ENCODE measurements at regions not wholly inside any gene's neighbourhood (a gene's known extent, or its start where the extent isn't known, plus 50 kb on each side); places are given as distances from the start of the nearest gene placed in this dataset.

GRCh38 chr6:80535914-80536565, 429.6 kb downstream of the BCKDHB start:
- TF ChIP-seq CTCF (IDR thresholded peaks at IDR 0.05), result no peak
- no peaks in the 10 kb centered on the region for H3K36me3 Mint-ChIP-seq
- no peaks in the 10 kb centered on the region for H3K9me3 ChIP-seq (replicated peaks in 1 of 2; ENCODE audit: control insufficient read depth in 1 of 2, insufficient read depth in 1 of 2, low read length in 2 of 2)

GRCh38 chr6:80531681-80532619, 425.5 kb downstream of the BCKDHB start:
- H3K9ac ChIP-seq (ENCODE audit: insufficient read depth, low read length, poor library complexity, severe bottlenecking), result no peak overlapping the region
- Mint-ChIP-seq H3K27ac (no peak overlapping the region), H3K27me3 (ENCODE audit: low read depth in 3 of 3) (no peaks in the 10 kb centered on the region), H3K36me3 (no peaks in the 10 kb centered on the region), H3K9me3 (peaks cover 0 to 3% (median under 1%) of the 10 kb centered on the region in 7 donors), H3K4me1 (no peaks in the 10 kb centered on the region), H3K4me3 (no peak overlapping the region)
- no peaks in the 10 kb centered on the region for H3K36me3 ChIP-seq (replicated peaks in 1 of 2; ENCODE audit: control insufficient read depth in 1 of 2, insufficient read depth in 2 of 2, low read length in 2 of 2)
- no peaks in the 10 kb centered on the region for H4K20me1 ChIP-seq (ENCODE audit: insufficient read depth, low read length)
- H3K27ac ChIP-seq (ENCODE audit: low read depth in 1 of 2, low read length in 2 of 2), result no peak overlapping the region
- H3K4me2 ChIP-seq (replicated peaks; ENCODE audit: extremely low read depth, low read length, poor library complexity, severe bottlenecking), result no peak overlapping the region
- TF ChIP-seq CTCF (IDR thresholded peaks at IDR 0.05), result no peak
- DNase-seq, result no peak
- H3K4me3 ChIP-seq (replicated peaks in 1 of 3; ENCODE audit: low read depth in 2 of 3, low read length in 3 of 3), result no peak overlapping the region
- intact Hi-C loops (cut with micrococcal nuclease), result no loop called here
- WGBS (ENCODE audit: insufficient coverage), result no CpG with 5 or more reads among the region's 4 CpGs
- H3K9me3 ChIP-seq (replicated peaks in 1 of 2; ENCODE audit: control insufficient read depth in 1 of 2, insufficient read depth in 1 of 2, low read length in 2 of 2), result no peaks in the 10 kb centered on the region
- H2AFZ ChIP-seq (ENCODE audit: insufficient read depth, low read depth, low read length, poor library complexity, severe bottlenecking), result no peak overlapping the region
- no peaks in the 10 kb centered on the region for H3K79me2 ChIP-seq (ENCODE audit: insufficient read depth, low read length)
- no peaks in the 10 kb centered on the region for H3K27me3 ChIP-seq (ENCODE audit: control insufficient read depth in 2 of 2, insufficient read depth in 2 of 2, low read length in 2 of 2)
- no peaks in the 10 kb centered on the region for H3K4me1 ChIP-seq (ENCODE audit: control insufficient read depth in 1 of 2, insufficient read depth in 2 of 2, low read length in 2 of 2)

More at GRCh38 chr6:80535914-80536565, 429.6 kb downstream of the BCKDHB start:
- Histone ChIP-seq H4K20me1 (ENCODE audit: insufficient read depth, low read length) (no peaks in the 10 kb centered on the region), H3K36me3 (replicated peaks in 1 of 2; ENCODE audit: control insufficient read depth in 1 of 2, insufficient read depth in 2 of 2, low read length in 2 of 2) (no peaks in the 10 kb centered on the region), H3K4me1 (ENCODE audit: control insufficient read depth in 1 of 2, insufficient read depth in 2 of 2, low read length in 2 of 2) (no peaks in the 10 kb centered on the region), H3K27me3 (ENCODE audit: control insufficient read depth in 2 of 2, insufficient read depth in 2 of 2, low read length in 2 of 2) (no peaks in the 10 kb centered on the region), H3K9ac (ENCODE audit: insufficient read depth, low read length, poor library complexity, severe bottlenecking) (no peak overlapping the region), H3K79me2 (ENCODE audit: insufficient read depth, low read length) (no peaks in the 10 kb centered on the region), H3K4me2 (replicated peaks; ENCODE audit: extremely low read depth, low read length, poor library complexity, severe bottlenecking) (no peak overlapping the region), H3K27ac (ENCODE audit: low read depth in 1 of 2, low read length in 2 of 2) (no peak overlapping the region), H2AFZ (ENCODE audit: insufficient read depth, low read depth, low read length, poor library complexity, severe bottlenecking) (no peak overlapping the region), H3K4me3 (replicated peaks in 1 of 3; ENCODE audit: low read depth in 2 of 3, low read length in 3 of 3) (no peak overlapping the region)
- peaks cover 0 to 2% (median 2%) of the 10 kb centered on the region in 7 donors for H3K9me3 Mint-ChIP-seq
- H3K27ac Mint-ChIP-seq, result no peak overlapping the region
- no CpG with 5 or more reads among the region's 1 CpG for WGBS (ENCODE audit: insufficient coverage)
- DNase-seq, result no peak
- intact Hi-C loops (cut with micrococcal nuclease), result no loop called here
- no peaks in the 10 kb centered on the region for H3K27me3 Mint-ChIP-seq (ENCODE audit: low read depth in 3 of 3)
- H3K4me1 Mint-ChIP-seq, result no peaks in the 10 kb centered on the region
- no peak overlapping the region for H3K4me3 Mint-ChIP-seq

All from CD14-positive monocyte (primary cell).